Gastroesophageal sphincter (tissue), 3 donors: ENCODE measurements at regions not wholly inside any gene's neighbourhood (a gene's known extent, or its start where the extent isn't known, plus 50 kb on each side); places are given as distances from the start of the nearest gene placed in this dataset.

ENCODE experiments used
- CTCF ChIP-seq, 4 experiments: fragments of 200-600 bp in 2 of 4; fragments of 450-650 bp in 2 of 4; sonication (generic) in 1 of 4; IDR thresholded peaks; one replicate each; pipeline ENCODE4 v1.5.1; 2017 to 2019; ENCODE audit warnings: antibody characterized with exemption in 4 of 4, mild to moderate bottlenecking in 2 of 4, moderate library complexity in 2 of 4
- EP300 ChIP-seq: sonication (generic); formaldehyde crosslinking; IDR thresholded peaks from one replicate; pipeline ENCODE4 v1.6.1; 2017; ENCODE audit warnings: antibody characterized with exemption, mild to moderate bottlenecking
- POLR2A ChIP-seq, 2 donors: fragments of 450-650 bp; IDR thresholded peaks; one replicate each; pipeline ENCODE4 v1.6.1; 2017; ENCODE audit warnings: antibody characterized with exemption in 2 of 2, mild to moderate bottlenecking in 2 of 2, moderate library complexity in 1 of 2
- POLR2AphosphoS5 ChIP-seq: sonication (generic); formaldehyde crosslinking; IDR thresholded peaks from one replicate; pipeline ENCODE4 v1.6.1; 2017; ENCODE audit warnings: antibody characterized with exemption

GRCh38 chr4:14653338-14653737 is 348.9 kb upstream of the CPEB2 start:
- TF ChIP-seq CTCF (IDR thresholded peaks at IDR 0.05) (no peak), EP300 (no peak), POLR2A (IDR thresholded peaks at IDR 0.05) (no peak), POLR2AphosphoS5 (no peak)
